ENCODE measurements at regions not wholly inside any gene's neighbourhood (a gene's known extent, or its start where the extent isn't known, plus 50 kb on each side); places are given as distances from the start of the nearest gene placed in this dataset.

- Histone ChIP-seq H3K27me3 (ENCODE audit: control insufficient read depth, insufficient read depth, low read length) (peaks cover 15% of the 10 kb centered on the region), H3K9me3 (ENCODE audit: control insufficient read depth, insufficient read depth, low read length) (no peaks in the 10 kb centered on the region), H2BK15ac (ENCODE audit: low read depth, low read length) (no peak overlapping the region), H3K4me2 (ENCODE audit: low read depth, low read length) (no peak overlapping the region), H2AK5ac (ENCODE audit: low read depth, low read length) (no peak overlapping the region), H2BK120ac (ENCODE audit: low read depth, low read length) (no peak overlapping the region), H2AFZ (replicated peaks; ENCODE audit: low read length, poor library complexity) (no peak overlapping the region), H3K9ac (ENCODE audit: low read depth, low read length) (no peak overlapping the region), H3K27ac (ENCODE audit: insufficient read depth, low read length) (no peak overlapping the region), H3K79me1 (ENCODE audit: low read depth in 1 of 2, low read length in 2 of 2) (no peaks in the 10 kb centered on the region), H4K5ac (ENCODE audit: low read depth, low read length) (no peak overlapping the region), H3K23ac (ENCODE audit: low read depth, low read length) (no peak overlapping the region), H3K56ac (ENCODE audit: extremely low read depth, insufficient read depth, low read length) (no peak overlapping the region), H4K20me1 (ENCODE audit: insufficient read depth, low read length) (no peaks in the 10 kb centered on the region), H4K8ac (ENCODE audit: low read depth in 2 of 2, low read length in 2 of 2) (no peak overlapping the region), H3K4me1 (ENCODE audit: control insufficient read depth, insufficient read depth, low read length) (no peaks in the 10 kb centered on the region), H3K18ac (ENCODE audit: low read depth, low read length) (no peak overlapping the region), H2AK9ac (replicated peaks; ENCODE audit: low read depth, low read length, poor library complexity) (no peak overlapping the region), H3K4me3 (ENCODE audit: insufficient read depth, low read depth, low read length) (no peak overlapping the region), H3K4ac (ENCODE audit: low read depth, low read length) (no peak overlapping the region), H3K14ac (replicated peaks; ENCODE audit: low read depth, low read length) (no peak overlapping the region), H3K36me3 (ENCODE audit: control insufficient read depth, insufficient read depth, low read length) (no peaks in the 10 kb centered on the region), H4K91ac (ENCODE audit: insufficient read depth, low read depth, low read length) (no peak overlapping the region), H3K9me1 (ENCODE audit: insufficient read depth, low read length) (no peaks in the 10 kb centered on the region), H2BK20ac (ENCODE audit: low read depth, low read length) (no peak overlapping the region), H2BK5ac (ENCODE audit: low read depth, low read length, poor library complexity, severe bottlenecking) (no peak overlapping the region)
- POLR2A ChIA-PET (ENCODE audit: unreplicated experiment): no interaction called here
- BruUV-seq (replicated peaks): no TSS peak
- CTCF ChIA-PET: no interaction called here
- in situ Hi-C loops (cut with MboI; ENCODE audit: low sequenced_read_pairs): no loop called here
- DNase-seq (no peak), ATAC-seq (ENCODE audit: low read depth) (no peak)
- dilution Hi-C loops (cut with HindIII; ENCODE audit: low sequenced_read_pairs, unreplicated experiment): no loop called here
- intact Hi-C loops (cut with micrococcal nuclease): no loop called here
- TF ChIP-seq ELK1 (IDR thresholded peaks at IDR 0.05; ENCODE audit: borderline replicate concordance, low read depth, low read length): no peak
- 20% methylated on average over 1 of the region's 5 CpGs; no CpG with 5 or more reads in 1 of the 2 experiments for WGBS, 2 experiments (ENCODE audit: extremely low coverage in 2 of 2, insufficient read length in 1 of 2)
Observed at GRCh38 chr22:23419931-23420330, 160.2 kb downstream of the IGLL1 start.

Measured in IMR-90 (cell line).